AG04450 (cell line): ENCODE measurements at regions not wholly inside any gene's neighbourhood (a gene's known extent, or its start where the extent isn't known, plus 50 kb on each side); places are given as distances from the start of the nearest gene placed in this dataset.

Source experiments
- CTCF ChIA-PET: fragments of 300-600, 350-600 bp; formaldehyde crosslinking; extraction: SDS; loops from one replicate; lab custom pipeline; 2022; ENCODE audit warnings: antibody characterized with exemption, inconsistent platforms; lab: Charles Lee
- POLR2A ChIA-PET: fragments of 350-600 bp; formaldehyde crosslinking; extraction: SDS; loops from one replicate; lab custom pipeline; 2021; ENCODE audit warnings: antibody characterized with exemption, inconsistent platforms; lab: Yijun Ruan, JAX
- DNase-seq: peaks from one replicate; pipeline ENCODE4 v3.0.0-alpha.2; 2011; ENCODE audit warnings: low read depth, low spot score
- H3K27ac ChIP-seq: one replicate; pipeline ENCODE4 v1.5.1; 2012; ENCODE audit warnings: low read depth, low read length, control low read depth
- H3K27me3 ChIP-seq: one replicate; pipeline ENCODE4 v1.6.0; 2012; ENCODE audit warnings: low read length; ENCODE audit not compliant: control insufficient read depth, insufficient read depth
- H3K4me3 ChIP-seq: 2 replicates; pipeline ENCODE4 v1.5.1; 2011; ENCODE audit warnings: mild to moderate bottlenecking, low read depth, low read length, control low read depth
- H3K9me3 ChIP-seq: 2 replicates; pipeline ENCODE4 v1.5.1; 2012; ENCODE audit warnings: low read length; ENCODE audit not compliant: control insufficient read depth, insufficient read depth
- CTCF ChIP-seq: IDR thresholded peaks from 2 replicates; pipeline ENCODE4 v1.5.1; 2011; ENCODE audit warnings: low read depth, low read length, control low read depth, inconsistent platforms

DNA sequence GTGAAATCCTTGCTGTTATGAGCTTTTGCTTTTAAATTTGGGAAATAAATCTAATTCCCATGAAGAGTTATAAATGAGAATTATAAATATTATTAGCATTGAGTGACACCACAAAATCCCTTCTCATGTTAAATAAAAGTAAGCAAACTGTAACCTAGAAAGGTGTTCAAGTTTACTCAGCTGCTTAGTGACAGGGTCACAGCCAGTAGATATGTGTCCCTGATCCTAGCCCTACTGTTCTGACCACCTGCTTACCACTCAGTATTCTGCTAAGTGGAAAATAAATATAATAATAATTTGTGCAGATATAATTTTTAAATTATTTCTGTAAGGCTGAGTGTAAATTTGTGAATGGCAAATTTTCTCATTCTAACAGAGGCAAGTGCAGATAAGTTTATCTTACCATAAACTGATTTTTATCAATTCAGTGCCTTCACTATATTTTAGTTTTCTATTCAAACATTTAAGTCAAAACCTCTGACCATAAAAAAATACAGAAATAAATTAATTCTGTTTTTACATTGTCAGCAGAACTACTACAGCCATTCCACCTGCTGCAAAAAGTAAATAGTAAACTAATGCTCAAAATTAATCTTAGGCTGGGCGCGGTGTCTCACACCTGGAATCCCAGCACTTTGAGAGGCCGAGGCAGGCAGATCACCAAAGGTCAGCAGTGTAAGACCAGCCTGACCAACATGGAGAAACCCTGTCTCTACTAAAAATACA is 118.2 kb downstream of the TENT5A start:
- no peak for TF ChIP-seq CTCF
- Histone ChIP-seq H3K27ac (no peak overlapping the region), H3K27me3 (no peaks in the 10 kb centered on the region), H3K4me3 (no peak overlapping the region), H3K9me3 (no peaks in the 10 kb centered on the region; the same call in 1 of the 2 replicates)
- no peak for DNase-seq
- CTCF ChIA-PET, result no interaction called here
- POLR2A ChIA-PET, result no interaction called here

- POLR2A ChIA-PET, result no interaction called here
- CTCF ChIA-PET, result no interaction called here
Measured at GRCh38 chr6:81633391-81633790, 119.1 kb downstream of the TENT5A start.

GRCh38 chr6:81630719-81631118 is 121.8 kb downstream of the TENT5A start:
- POLR2A ChIA-PET, result no interaction called here
- no peak for DNase-seq
- TF ChIP-seq CTCF, result no peak
- Histone ChIP-seq H3K27me3 (no peaks in the 10 kb centered on the region), H3K27ac (no peak overlapping the region), H3K4me3 (no peak overlapping the region), H3K9me3 (no peaks in the 10 kb centered on the region; the same call in 1 of the 2 replicates)
- CTCF ChIA-PET, result no interaction called here

More at GRCh38 chr6:81633391-81633790, 119.1 kb downstream of the TENT5A start:
- no peaks in the 10 kb centered on the region for H3K27me3 ChIP-seq
- no peak for DNase-seq
- no peak overlapping the region for H3K27ac ChIP-seq
- H3K4me3 ChIP-seq, result no peak overlapping the region
- TF ChIP-seq CTCF, result no peak
- H3K9me3 ChIP-seq, result no peaks in the 10 kb centered on the region; the same call in 1 of the 2 replicates

- Histone ChIP-seq H3K27ac (no peak overlapping the region), H3K9me3 (no peaks in the 10 kb centered on the region), H3K27me3 (no peaks in the 10 kb centered on the region), H3K4me3 (no peak overlapping the region)
- DNase-seq, result no peak
- CTCF ChIA-PET, result no interaction called here
- no peak for TF ChIP-seq CTCF
- POLR2A ChIA-PET, result no interaction called here
Measured at GRCh38 chr6:81625216-81625615, 127.3 kb downstream of the TENT5A start.

DNA sequence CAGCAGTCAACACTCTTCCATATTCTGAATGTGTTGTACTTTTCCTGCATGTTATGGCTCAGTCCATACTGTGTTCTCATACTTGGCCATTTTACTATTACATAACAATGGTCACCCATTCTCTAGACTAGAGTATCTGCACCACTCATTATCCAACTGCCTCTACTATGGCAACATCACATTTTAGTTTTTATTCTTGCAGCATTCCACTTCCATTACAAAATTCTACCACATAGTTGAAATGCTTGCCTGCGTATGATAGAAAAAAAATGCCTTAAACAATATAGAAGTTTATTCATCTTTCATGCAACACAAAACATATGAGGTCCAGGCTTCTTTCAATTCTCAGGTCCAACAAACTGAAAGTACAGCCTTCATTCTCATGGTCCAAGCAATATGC is 128.0 kb downstream of the TENT5A start:
- no peak overlapping the region for H3K4me3 ChIP-seq
- no peaks in the 10 kb centered on the region for H3K9me3 ChIP-seq
- no peak for TF ChIP-seq CTCF
- H3K27ac ChIP-seq, result no peak overlapping the region
- POLR2A ChIA-PET, result no interaction called here
- H3K27me3 ChIP-seq, result no peaks in the 10 kb centered on the region
- no peak for DNase-seq
- CTCF ChIA-PET, result no interaction called here
